GM19035 (cell line): ENCODE measurements at regions not wholly inside any gene's neighbourhood (a gene's known extent, or its start where the extent isn't known, plus 50 kb on each side); places are given as distances from the start of the nearest gene placed in this dataset.
"Not testable (repeated sequence)": the region's sequence is repeated elsewhere in the genome, so short reads cannot be mapped to it uniquely, and the experiment has no call there.

ENCODE experiments used
- ATAC-seq: cut with Tn5 transposase; IDR thresholded peaks from one replicate; pipeline ENCODE4 v1.9.1; 2021; ENCODE audit not compliant: unreplicated experiment

GRCh38 chr3:144966560-144966959, 994.9 kb downstream of the DIPK2A start:
- ATAC-seq = no peak

GRCh38 chr3:144968750-144969350, 997.2 kb downstream of the DIPK2A start:
- ATAC-seq = no peak

GRCh38 chr3:144984481-144984880, 1012.9 kb downstream of the DIPK2A start:
- ATAC-seq = not testable (repeated sequence)

GRCh38 chr3:144989807-144990206, 1018.2 kb downstream of the DIPK2A start:
- ATAC-seq = no peak

GRCh38 chr3:144995856-144996255, 1024.2 kb downstream of the DIPK2A start:
- no peak for ATAC-seq

- no peak for ATAC-seq
Observed at GRCh38 chr3:145005427-145005826, 1033.8 kb downstream of the DIPK2A start.

GRCh38 chr3:145006271-145006670, 1034.6 kb downstream of the DIPK2A start:
- no peak for ATAC-seq

- no peak for ATAC-seq
Observed at GRCh38 chr3:145013931-145014330, 1042.3 kb downstream of the DIPK2A start.

GRCh38 chr3:145015253-145015652, 1043.6 kb downstream of the DIPK2A start:
- no peak for ATAC-seq

GRCh38 chr3:145017959-145018358, 1046.3 kb downstream of the DIPK2A start:
- no peak for ATAC-seq

- ATAC-seq = no peak
Observed at GRCh38 chr3:145022447-145022846, 1050.8 kb downstream of the DIPK2A start.

GRCh38 chr3:145024700-145025099, 1053.1 kb downstream of the DIPK2A start:
- no peak for ATAC-seq

GRCh38 chr3:145027186-145027585, 1055.6 kb downstream of the DIPK2A start:
- ATAC-seq = not testable (repeated sequence)

GRCh38 chr3:145032791-145033190, 1061.2 kb downstream of the DIPK2A start:
- no peak for ATAC-seq

GRCh38 chr3:145035682-145036081, 1064.1 kb downstream of the DIPK2A start:
- ATAC-seq = no peak

- not testable (repeated sequence) for ATAC-seq
Observed at GRCh38 chr3:145054055-145054454, 1082.4 kb downstream of the DIPK2A start.

GRCh38 chr3:145055375-145056076, 1083.9 kb downstream of the DIPK2A start:
- no peak for ATAC-seq

- ATAC-seq = no peak
Observed at GRCh38 chr3:145058483-145058882, 1086.9 kb downstream of the DIPK2A start.

GRCh38 chr3:145063616-145064015, 1092.0 kb downstream of the DIPK2A start:
- no peak for ATAC-seq

- no peak for ATAC-seq
Observed at GRCh38 chr3:145070795-145071194, 1090.2 kb downstream of the PLOD2 start.

- no peak for ATAC-seq
Observed at GRCh38 chr3:145079436-145079835, 1081.5 kb downstream of the PLOD2 start.

- ATAC-seq = no peak
Observed at GRCh38 chr3:145087038-145087437, 1073.9 kb downstream of the PLOD2 start.

GRCh38 chr3:145088917-145089316, 1072.1 kb downstream of the PLOD2 start:
- no peak for ATAC-seq
